ENCODE measurements at regions not wholly inside any gene's neighbourhood (a gene's known extent, or its start where the extent isn't known, plus 50 kb on each side); places are given as distances from the start of the nearest gene placed in this dataset.

DNA sequence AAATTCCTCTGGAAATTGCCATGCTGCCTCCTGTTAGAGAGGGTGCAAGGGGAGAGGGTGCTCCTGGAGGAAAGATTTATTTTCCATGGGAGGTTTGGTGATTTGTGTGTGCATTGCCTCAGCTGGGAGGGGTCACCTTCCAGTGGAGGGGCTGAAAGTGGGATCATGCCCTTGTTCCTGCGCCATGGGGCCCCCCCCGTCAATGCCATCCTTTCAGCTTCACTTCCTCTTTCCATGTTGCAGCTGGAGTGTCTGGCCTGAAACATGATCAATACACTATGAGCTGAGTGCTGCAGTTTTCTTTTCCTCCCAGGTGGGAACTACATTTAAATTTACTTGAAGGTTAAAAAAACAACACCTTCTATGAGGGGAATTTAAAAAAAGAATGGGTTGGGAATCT lies 176.8 kb downstream of the MELK start:
- H3K9me3 Mint-ChIP-seq: no peaks in the 10 kb centered on the region
- intact Hi-C loops (cut with micrococcal nuclease): no loop called here
- H3K4me1 Mint-ChIP-seq (ENCODE audit: low read depth): no peaks in the 10 kb centered on the region
- H3K4me3 Mint-ChIP-seq: no peak overlapping the region
- no peaks in the 10 kb centered on the region for H3K36me3 Mint-ChIP-seq (ENCODE audit: low read depth)
- H3K27me3 Mint-ChIP-seq: peaks cover 19% of the 10 kb centered on the region
- no peak overlapping the region for H3K27ac Mint-ChIP-seq

DNA sequence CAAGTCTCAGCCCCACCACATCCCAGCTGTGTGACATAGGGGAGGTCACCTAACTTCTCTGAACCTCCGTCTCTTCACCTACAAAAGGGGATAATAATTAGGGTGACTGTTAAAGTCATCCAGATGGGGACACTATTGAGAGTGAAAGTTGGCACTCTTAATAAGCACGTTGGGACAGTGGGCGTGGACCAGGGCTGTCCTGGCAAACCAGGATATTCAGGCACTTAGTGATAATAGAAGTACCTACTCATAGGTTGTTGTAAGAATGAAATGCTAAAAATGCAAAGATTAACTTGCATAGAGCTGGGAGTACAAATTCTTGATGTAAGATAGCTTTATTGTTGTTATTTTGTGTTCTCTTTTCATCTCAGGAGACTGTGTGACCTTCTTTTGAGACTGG lies 177.9 kb downstream of the MELK start:
- H3K27ac Mint-ChIP-seq: no peak overlapping the region
- peaks cover 19% of the 10 kb centered on the region for H3K27me3 Mint-ChIP-seq
- H3K4me3 Mint-ChIP-seq: no peak overlapping the region
- H3K9me3 Mint-ChIP-seq: no peaks in the 10 kb centered on the region
- no peaks in the 10 kb centered on the region for H3K4me1 Mint-ChIP-seq (ENCODE audit: low read depth)
- intact Hi-C loops (cut with micrococcal nuclease): no loop called here
- H3K36me3 Mint-ChIP-seq (ENCODE audit: low read depth): no peaks in the 10 kb centered on the region

DNA sequence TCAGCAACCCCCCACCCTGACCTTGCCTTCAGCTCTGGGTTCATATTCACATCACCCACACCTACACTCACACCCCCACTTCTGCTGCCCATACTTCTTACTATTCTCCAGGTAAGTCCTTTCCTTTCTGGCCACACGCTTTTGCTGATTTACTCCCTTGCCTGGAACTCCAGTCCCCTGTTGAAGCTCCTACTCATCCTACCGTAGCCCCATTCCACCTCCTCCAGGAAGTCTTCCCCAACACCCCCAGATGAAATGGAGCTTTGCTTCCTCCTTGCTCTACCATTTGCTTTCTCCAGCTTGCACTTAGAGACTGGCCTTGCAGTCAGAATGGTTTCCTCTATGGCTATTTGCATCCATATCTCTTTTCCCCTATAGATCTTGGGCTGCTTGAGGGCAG lies 182.3 kb downstream of the MELK start:
- no peak overlapping the region for H3K27ac Mint-ChIP-seq
- H3K4me3 Mint-ChIP-seq: no peak overlapping the region
- H3K9me3 Mint-ChIP-seq: no peaks in the 10 kb centered on the region

DNA sequence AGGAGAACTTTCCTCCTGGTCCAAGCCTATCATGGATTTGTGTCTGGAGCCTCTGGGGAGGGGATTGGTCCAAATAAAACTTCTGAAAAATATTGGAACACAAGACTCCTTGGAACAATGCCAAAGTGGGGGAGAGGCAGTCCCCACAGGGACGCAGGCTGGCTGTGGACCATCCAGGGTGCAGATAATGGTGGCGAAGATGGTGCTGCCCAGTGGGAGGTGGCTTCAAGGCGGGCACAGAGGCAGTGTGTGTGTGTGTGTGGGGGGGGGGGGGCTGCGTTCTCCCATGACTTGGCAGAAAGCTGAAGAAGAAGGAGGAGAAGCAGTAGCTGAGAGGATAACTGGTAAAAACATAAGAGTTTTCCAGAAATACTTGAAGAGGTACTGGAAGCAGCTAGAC lies 186.4 kb downstream of the MELK start:
- Mint-ChIP-seq H3K36me3 (ENCODE audit: low read depth) (no peaks in the 10 kb centered on the region), H3K9me3 (no peaks in the 10 kb centered on the region), H3K27me3 (peaks cover 8% of the 10 kb centered on the region), H3K4me3 (no peak overlapping the region), H3K27ac (no peak overlapping the region), H3K4me1 (ENCODE audit: low read depth) (no peaks in the 10 kb centered on the region)
- intact Hi-C loops (cut with micrococcal nuclease): no loop called here

More for the DNA sequence above, 182.3 kb downstream of the MELK start:
- Mint-ChIP-seq H3K4me1 (ENCODE audit: low read depth) (no peaks in the 10 kb centered on the region), H3K36me3 (ENCODE audit: low read depth) (no peaks in the 10 kb centered on the region), H3K27me3 (peaks cover 8% of the 10 kb centered on the region)
- intact Hi-C loops (cut with micrococcal nuclease): no loop called here

DNA sequence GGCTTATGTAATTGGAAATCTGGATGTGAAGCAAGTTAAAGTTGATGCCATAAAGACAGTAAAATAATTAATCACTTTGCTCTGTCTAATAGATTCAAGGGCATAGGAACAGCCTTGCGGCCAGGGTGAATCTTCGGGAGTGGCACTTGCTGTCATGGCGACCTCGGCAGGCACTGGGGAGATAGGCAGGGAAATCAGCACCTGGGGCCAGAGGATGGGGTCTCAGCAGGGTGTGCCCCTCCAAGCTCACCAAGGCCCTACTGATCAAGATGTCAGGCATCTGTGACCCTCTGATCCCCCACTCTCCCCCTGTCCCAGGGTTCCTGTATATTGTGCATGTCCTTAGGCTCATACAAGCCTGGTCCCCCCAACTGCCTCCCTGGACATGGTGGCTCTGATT lies 187.3 kb downstream of the MELK start:
- Mint-ChIP-seq H3K4me3 (no peak overlapping the region), H3K27me3 (peaks cover 3% of the 10 kb centered on the region), H3K36me3 (ENCODE audit: low read depth) (no peaks in the 10 kb centered on the region), H3K27ac (no peak overlapping the region), H3K9me3 (no peaks in the 10 kb centered on the region), H3K4me1 (ENCODE audit: low read depth) (no peaks in the 10 kb centered on the region)
- intact Hi-C loops (cut with micrococcal nuclease): no loop called here

DNA sequence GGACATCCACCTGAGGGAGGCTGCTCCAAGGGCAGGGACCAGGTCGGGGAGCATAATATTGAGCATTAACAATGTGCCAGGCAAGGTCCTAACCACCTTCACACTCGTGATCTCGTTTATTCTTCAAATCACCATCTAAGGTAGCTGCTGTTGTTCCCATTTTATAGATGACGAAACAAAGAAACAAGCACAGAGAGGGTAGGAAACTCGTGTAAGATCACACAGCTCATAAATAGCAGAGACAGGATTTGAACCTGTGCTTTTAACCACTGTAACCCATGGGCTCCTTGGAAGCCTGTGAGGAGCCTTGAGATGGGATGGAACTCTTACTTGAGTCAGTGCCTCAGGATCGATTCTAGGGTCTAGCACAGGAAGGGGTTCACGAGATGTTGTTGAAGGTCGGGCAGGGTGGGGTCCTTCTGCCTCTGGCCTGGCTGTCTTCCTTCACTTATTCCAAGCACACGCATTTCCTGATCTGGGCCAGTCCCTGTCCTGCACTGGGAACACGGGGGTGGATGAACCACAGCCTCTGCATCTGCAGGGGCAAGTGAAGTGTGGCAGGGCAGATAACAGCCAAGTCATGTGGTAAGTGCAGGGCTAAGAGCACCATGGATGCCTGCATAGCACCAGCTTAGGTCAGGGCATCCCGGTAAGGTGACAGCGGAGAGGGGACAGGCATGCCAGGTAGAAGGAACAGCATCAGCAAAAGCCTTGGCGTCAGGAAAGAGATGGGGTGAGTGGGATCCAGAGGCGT lies 188.1 kb downstream of the MELK start:
- no peak overlapping the region for H3K27ac Mint-ChIP-seq
- H3K4me3 Mint-ChIP-seq: no peak overlapping the region
- peaks cover 2% of the 10 kb centered on the region for H3K27me3 Mint-ChIP-seq
- H3K9me3 Mint-ChIP-seq: no peaks in the 10 kb centered on the region
- intact Hi-C loops (cut with micrococcal nuclease): no loop called here
- no peaks in the 10 kb centered on the region for H3K4me1 Mint-ChIP-seq (ENCODE audit: low read depth)
- H3K36me3 Mint-ChIP-seq (ENCODE audit: low read depth): no peaks in the 10 kb centered on the region

DNA sequence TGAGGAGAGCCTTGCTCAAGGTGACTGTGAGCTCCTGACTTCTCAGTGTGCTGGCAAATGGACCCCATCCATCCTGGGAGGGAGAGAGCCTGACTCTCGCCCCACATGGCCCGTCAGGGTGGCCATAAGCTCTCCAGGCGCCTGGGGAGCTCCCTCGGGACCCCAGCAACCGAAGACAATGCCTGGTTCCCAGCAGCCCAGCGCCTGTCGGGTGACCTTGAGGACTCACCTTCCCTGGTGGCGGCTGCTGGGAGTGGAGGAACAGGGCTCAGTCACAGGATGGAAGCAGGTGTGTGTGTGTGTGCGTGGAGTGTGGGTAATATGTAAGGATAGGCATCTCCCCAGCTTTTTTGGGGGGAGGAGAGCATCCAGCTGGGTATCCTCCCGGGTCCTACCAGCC lies 190.3 kb downstream of the MELK start:
- H3K27ac Mint-ChIP-seq: no peak overlapping the region
- intact Hi-C loops (cut with micrococcal nuclease): no loop called here
- H3K27me3 Mint-ChIP-seq: peaks cover 3% of the 10 kb centered on the region
- no peaks in the 10 kb centered on the region for H3K4me1 Mint-ChIP-seq (ENCODE audit: low read depth)
- no peaks in the 10 kb centered on the region for H3K36me3 Mint-ChIP-seq (ENCODE audit: low read depth)
- H3K9me3 Mint-ChIP-seq: no peaks in the 10 kb centered on the region
- H3K4me3 Mint-ChIP-seq: no peak overlapping the region

DNA sequence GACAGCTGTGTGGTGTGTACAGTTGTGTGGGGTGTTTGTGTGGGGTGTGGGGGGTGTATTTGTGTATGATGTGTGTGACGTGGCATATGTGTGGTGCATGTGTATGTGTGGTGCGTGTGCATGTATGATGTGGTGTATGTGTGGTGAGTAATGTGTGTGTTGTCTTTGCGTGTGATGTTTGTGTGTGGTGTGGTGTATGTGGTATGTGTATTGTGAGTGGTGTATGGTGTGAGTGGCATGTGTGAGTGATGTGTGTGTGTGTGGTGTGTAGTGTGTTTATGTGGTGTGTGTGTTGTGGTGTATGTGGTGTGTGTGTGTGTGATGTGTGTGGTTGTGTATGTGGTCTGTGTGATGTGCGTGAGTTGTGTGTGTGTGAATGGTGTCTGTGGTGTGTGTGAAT lies 191.1 kb downstream of the MELK start:
- Mint-ChIP-seq H3K27ac (no peak overlapping the region), H3K4me3 (no peak overlapping the region), H3K27me3 (peaks cover 3% of the 10 kb centered on the region), H3K9me3 (no peaks in the 10 kb centered on the region), H3K4me1 (ENCODE audit: low read depth) (no peaks in the 10 kb centered on the region), H3K36me3 (ENCODE audit: low read depth) (no peaks in the 10 kb centered on the region)
- intact Hi-C loops (cut with micrococcal nuclease): no loop called here

DNA sequence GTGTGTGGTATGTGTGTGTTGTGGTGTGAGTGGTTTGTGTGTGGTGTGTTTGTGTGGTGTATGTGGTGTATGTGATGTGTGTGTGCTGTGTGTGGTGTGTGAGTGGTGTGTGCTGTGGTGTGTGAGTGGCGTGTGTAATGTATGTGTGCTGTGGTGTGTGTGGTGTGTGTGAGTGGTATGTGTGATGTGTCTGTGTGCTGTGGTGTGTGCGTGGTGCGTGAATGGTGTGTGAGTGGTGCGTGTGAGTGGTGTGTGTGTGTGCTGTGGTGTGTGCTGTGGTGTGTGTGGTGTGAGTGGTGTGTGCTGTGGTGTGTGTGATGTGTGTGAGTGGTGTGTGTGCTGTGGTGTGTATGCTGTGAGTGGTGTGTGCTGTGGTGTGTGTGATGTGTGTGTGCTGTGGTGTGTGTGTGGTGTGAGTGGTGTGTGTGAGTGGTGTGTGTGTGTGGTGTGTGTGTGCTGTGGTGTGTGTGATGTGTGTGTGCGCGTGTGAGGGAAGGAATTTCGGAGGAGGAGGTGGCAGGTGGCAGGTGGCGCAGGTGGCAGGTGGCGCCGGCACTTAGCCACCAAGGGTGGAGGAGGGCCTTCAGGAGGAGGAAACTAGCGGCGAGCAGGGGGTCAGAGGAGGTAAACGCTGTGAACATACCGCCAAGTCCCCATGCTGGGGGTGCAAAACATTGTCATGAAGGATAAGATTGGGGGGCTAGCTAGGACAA lies 191.8 kb downstream of the MELK start:
- Mint-ChIP-seq H3K27ac (no peak overlapping the region), H3K36me3 (ENCODE audit: low read depth) (no peaks in the 10 kb centered on the region), H3K9me3 (no peaks in the 10 kb centered on the region), H3K4me3 (no peak overlapping the region), H3K27me3 (peaks cover 6% of the 10 kb centered on the region), H3K4me1 (ENCODE audit: low read depth) (no peaks in the 10 kb centered on the region)
- intact Hi-C loops (cut with micrococcal nuclease): no loop called here

DNA sequence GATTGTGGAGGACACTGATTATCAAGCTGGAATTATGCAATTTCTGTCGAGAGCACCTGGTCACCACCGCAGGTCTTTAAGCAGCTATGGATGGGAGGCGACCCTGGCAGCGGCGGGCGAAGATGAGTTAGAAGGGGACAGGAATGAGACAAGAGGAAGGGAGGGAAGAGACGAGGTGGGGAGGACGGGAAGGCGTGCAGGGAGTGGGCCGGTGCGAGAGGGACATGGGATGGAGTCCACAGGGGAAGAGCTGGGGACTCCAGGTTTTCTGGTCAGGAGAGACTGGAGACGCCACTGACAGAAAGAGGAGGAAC lies 192.3 kb downstream of the MELK start:
- H3K9me3 Mint-ChIP-seq: no peaks in the 10 kb centered on the region
- no peaks in the 10 kb centered on the region for H3K4me1 Mint-ChIP-seq (ENCODE audit: low read depth)
- no peak overlapping the region for H3K4me3 Mint-ChIP-seq
- H3K27ac Mint-ChIP-seq: no peak overlapping the region
- H3K36me3 Mint-ChIP-seq (ENCODE audit: low read depth): no peaks in the 10 kb centered on the region
- intact Hi-C loops (cut with micrococcal nuclease): no loop called here
- H3K27me3 Mint-ChIP-seq: peaks cover 6% of the 10 kb centered on the region

DNA sequence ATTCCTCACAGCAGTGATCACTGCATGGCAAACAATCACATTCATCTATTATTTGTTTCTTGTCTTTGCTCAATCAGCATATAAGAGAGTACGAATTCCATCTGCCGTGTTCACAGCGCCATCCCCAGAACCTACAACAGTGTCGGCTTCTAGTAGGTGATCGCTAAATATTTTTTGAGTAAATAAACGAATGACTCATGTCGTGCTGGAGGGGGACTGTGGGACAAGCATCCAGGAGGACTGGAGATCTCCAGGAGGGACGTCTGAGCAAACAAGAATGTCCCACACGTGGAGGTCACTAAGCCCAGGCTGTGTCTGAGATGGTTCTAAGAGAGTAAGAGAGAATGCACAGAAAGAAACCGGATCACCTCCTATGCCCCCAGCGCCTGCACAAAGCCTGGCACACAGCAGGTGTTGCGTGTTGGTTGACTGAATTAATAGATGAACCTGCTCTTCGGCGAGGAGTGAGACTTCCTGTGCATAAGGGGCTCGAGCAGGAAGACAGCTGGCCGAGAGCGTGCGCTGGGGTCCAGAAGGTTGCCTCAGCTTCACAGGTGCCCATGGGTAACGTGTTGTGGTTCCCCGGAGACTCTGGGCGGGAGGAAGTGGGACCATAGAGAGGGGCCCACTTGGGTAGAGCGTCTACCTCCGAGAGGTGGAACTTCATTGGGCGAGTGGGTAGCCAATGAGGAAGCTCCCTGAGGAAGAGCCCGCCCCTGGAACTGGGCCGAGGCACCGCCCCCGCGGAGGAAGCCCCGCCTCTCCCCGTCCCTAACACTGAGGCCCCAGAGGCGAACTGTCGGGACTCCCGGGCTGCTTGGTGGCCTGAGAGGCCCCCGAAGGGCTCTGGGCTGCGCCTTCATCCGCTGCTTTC lies 193.0 kb downstream of the MELK start:
- no peak overlapping the region for H3K4me3 Mint-ChIP-seq
- no peaks in the 10 kb centered on the region for H3K36me3 Mint-ChIP-seq (ENCODE audit: low read depth)
- no peaks in the 10 kb centered on the region for H3K9me3 Mint-ChIP-seq
- no peak overlapping the region for H3K27ac Mint-ChIP-seq
- peaks cover 10% of the 10 kb centered on the region for H3K27me3 Mint-ChIP-seq
- intact Hi-C loops (cut with micrococcal nuclease): no loop called here
- H3K4me1 Mint-ChIP-seq (ENCODE audit: low read depth): no peaks in the 10 kb centered on the region

DNA sequence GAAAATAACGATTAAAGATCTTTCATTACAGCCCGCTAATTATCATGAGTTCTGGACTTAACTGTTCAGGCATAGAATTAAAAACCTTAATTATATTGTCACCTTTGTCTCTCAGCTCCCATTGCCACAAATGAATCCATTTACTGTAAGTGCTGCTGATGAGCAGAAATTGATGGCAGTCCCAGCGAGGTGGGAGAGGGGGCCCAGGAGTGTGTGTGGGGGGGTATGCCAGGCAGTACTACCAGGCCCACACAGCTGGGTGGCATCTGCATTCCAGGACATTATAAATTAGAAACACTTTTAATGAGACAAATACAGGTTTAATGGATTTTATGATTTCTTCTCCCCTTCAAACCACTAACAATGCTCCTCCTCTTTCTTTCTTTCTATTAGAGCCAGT lies 196.0 kb downstream of the MELK start:
- intact Hi-C loops (cut with micrococcal nuclease): no loop called here
- H3K27me3 Mint-ChIP-seq: peaks cover 23% of the 10 kb centered on the region
- no peak overlapping the region for H3K27ac Mint-ChIP-seq
- H3K9me3 Mint-ChIP-seq: no peaks in the 10 kb centered on the region
- no peaks in the 10 kb centered on the region for H3K4me1 Mint-ChIP-seq (ENCODE audit: low read depth)
- H3K36me3 Mint-ChIP-seq (ENCODE audit: low read depth): no peaks in the 10 kb centered on the region
- no peak overlapping the region for H3K4me3 Mint-ChIP-seq

DNA sequence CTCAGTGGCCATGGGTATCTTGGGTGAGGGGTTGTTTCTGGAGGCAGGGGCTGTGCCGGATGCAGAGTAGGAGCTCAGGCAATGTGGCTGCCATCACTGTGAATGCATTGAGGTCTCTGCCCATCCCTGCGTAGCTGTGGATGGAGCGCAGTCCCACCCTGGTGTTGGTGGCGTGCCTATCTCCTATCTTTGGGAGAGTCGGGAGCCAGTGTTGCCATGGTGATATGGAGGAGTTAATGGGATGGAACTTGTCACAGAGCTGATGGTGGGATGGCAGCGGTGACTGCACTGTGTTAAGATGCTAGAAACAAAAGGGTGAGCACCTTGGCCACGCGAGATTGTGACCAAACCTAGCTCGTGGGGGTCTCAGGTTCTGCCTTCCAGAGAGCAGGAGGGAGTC lies 197.3 kb downstream of the MELK start:
- Mint-ChIP-seq H3K27ac (no peak overlapping the region), H3K4me1 (ENCODE audit: low read depth) (no peaks in the 10 kb centered on the region), H3K27me3 (peaks cover 23% of the 10 kb centered on the region), H3K4me3 (no peak overlapping the region), H3K36me3 (ENCODE audit: low read depth) (no peaks in the 10 kb centered on the region), H3K9me3 (no peaks in the 10 kb centered on the region)
- intact Hi-C loops (cut with micrococcal nuclease): no loop called here

All from dendritic cell treated with granulocyte-macrophage colony-stimulating factor and Interleukin-4, amounts not matched to agents 40 ng/mL and 50 ng/mL, for 4 days (primary cell).